Body of pancreas (tissue), 4 donors: ENCODE measurements at regions not wholly inside any gene's neighbourhood (a gene's known extent, or its start where the extent isn't known, plus 50 kb on each side); places are given as distances from the start of the nearest gene placed in this dataset.

ENCODE experiments used
- ATAC-seq: fragments of 150-250 bp; one replicate; pipeline ENCODE4 v1.9.1; 2016
- DNase-seq, 4 donors: peaks; one replicate each; pipeline ENCODE4 v3.0.0-alpha.2; 2019
- H3K27ac ChIP-seq, 4 donors: fragments of 200-600 bp; sonication (generic); 1 replicate in 3 of 4; 2 replicates in 1 of 4; pipeline versions ENCODE4 v1.5.1 to v1.6.1; 2016 to 2019; ENCODE audit warnings: mild to moderate bottlenecking in 1 of 4, mixed read lengths in 1 of 4, moderate library complexity in 1 of 4
- H3K27me3 ChIP-seq, 2 donors: fragments of 200-600 bp; sonication (generic); one replicate each; pipeline ENCODE4 v1.6.0; 2016; ENCODE audit warnings: mild to moderate bottlenecking in 1 of 2
- H3K36me3 ChIP-seq, 2 donors: fragments of 200-600 bp; sonication (generic); replicated peaks in 1 of 2; 2 replicates each; pipeline ENCODE4 v1.5.1; 2016; ENCODE audit warnings: low read depth in 2 of 2; ENCODE audit not compliant: insufficient read depth in 1 of 2
- H3K4me1 ChIP-seq: fragments of 200-600 bp; sonication (generic); one replicate; pipeline ENCODE4 v1.6.0; 2016
- H3K4me3 ChIP-seq, 2 donors: fragments of 200-600 bp; sonication (generic); 1 replicate in 1 of 2; 2 replicates in 1 of 2; pipeline ENCODE4 v1.5.1; 2016 to 2019
- H3K9me3 ChIP-seq, 3 donors: fragments of 200-600 bp; sonication (generic); 1 replicate in 2 of 3; 2 replicates in 1 of 3; pipeline ENCODE4 v1.5.1; 2016
- POLR2A ChIP-seq, 3 donors: fragments of 450-650 bp; IDR thresholded peaks; one replicate each; pipeline ENCODE4 v1.6.1; 2016; ENCODE audit warnings: antibody characterized with exemption in 3 of 3, mild to moderate bottlenecking in 2 of 3
- WGBS, 2 donors: methylation state at CpG; one replicate each; pipeline ENCODE4 v1.1.5; 2017; 5-methylcytosine and 5-hydroxymethylcytosine counted together
- intact Hi-C: fragments of 100-400 bp; cut with DNase I; formaldehyde crosslinking; loops from one replicate; pipeline ENCODE4 v1.15.1; 2023
- TF ChIP-seq, protein P1 (sequence below), 7 experiments: fragments of 450-650 bp in 4 of 7; fragments of 200-600 bp in 3 of 7; sonication (generic) in 3 of 7; IDR thresholded peaks; one replicate each; pipeline ENCODE4 v1.5.1; 2016 to 2019; ENCODE audit warnings: antibody characterized with exemption in 7 of 7

DNA sequence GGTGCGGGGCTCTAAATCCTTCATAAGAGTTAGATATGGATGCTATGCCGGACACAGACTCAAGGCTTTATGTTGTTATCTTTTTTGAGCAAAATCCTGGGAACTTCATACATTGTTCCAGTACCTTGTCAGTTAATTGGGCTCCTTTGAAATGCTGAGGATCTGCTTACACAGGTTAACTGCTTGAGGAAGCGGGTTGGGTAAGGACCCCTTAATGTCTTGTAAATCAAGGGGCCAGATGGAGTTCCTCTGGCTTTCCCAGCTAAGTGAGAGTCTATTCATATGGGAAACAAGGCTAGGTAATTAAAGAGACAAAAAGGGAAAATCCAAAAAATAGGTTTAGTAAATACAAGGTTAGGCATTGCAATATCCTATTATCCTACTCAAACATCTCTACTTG, 141.5 kb downstream of the OR2B2 start:
- no peak for DNase-seq

GRCh38 chr6:27768556-27768955, 143.6 kb downstream of the OR2B2 start:
- intact Hi-C loops = loop anchor here (10.0 kb wide), 1 partner anchor 244 kb away; no protein-coding TSS in a partner anchor
- 69 to 86% methylated on average over 1 of the region's 1 CpG for WGBS, 2 donors

More for the DNA sequence above, 141.5 kb downstream of the OR2B2 start:
- Histone ChIP-seq H3K36me3 (no peaks in the 10 kb centered on the region), H3K9me3 (no peaks in the 10 kb centered on the region), H3K4me1 (peaks cover 8% of the 10 kb centered on the region), H3K27me3 (no peaks in the 10 kb centered on the region), H3K4me3 (no peak overlapping the region), H3K27ac (no peak overlapping the region)
- WGBS, 2 donors = 67 to 69% methylated on average over 3 of the region's 3 CpGs
- TF ChIP-seq, protein P1, sequence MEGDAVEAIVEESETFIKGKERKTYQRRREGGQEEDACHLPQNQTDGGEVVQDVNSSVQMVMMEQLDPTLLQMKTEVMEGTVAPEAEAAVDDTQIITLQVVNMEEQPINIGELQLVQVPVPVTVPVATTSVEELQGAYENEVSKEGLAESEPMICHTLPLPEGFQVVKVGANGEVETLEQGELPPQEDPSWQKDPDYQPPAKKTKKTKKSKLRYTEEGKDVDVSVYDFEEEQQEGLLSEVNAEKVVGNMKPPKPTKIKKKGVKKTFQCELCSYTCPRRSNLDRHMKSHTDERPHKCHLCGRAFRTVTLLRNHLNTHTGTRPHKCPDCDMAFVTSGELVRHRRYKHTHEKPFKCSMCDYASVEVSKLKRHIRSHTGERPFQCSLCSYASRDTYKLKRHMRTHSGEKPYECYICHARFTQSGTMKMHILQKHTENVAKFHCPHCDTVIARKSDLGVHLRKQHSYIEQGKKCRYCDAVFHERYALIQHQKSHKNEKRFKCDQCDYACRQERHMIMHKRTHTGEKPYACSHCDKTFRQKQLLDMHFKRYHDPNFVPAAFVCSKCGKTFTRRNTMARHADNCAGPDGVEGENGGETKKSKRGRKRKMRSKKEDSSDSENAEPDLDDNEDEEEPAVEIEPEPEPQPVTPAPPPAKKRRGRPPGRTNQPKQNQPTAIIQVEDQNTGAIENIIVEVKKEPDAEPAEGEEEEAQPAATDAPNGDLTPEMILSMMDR (IDR thresholded peaks at IDR 0.05) = no peak
- no peak for TF ChIP-seq POLR2A (IDR thresholded peaks at IDR 0.05)
- intact Hi-C loops = loop anchor here (10.0 kb wide), 1 partner anchor 124 kb away; a partner anchor contains a TSS
- no peak for ATAC-seq

GRCh38 chr6:27767851-27768250, 144.3 kb downstream of the OR2B2 start:
- H3K27me3 ChIP-seq = no peaks in the 10 kb centered on the region
- intact Hi-C loops = loop anchor here (10.0 kb wide), 1 partner anchor 243 kb away; no protein-coding TSS in a partner anchor
- H3K4me1 ChIP-seq = peaks cover 8% of the 10 kb centered on the region

More at GRCh38 chr6:27768556-27768955, 143.6 kb downstream of the OR2B2 start:
- DNase-seq (no peak), ATAC-seq (no peak)
- H3K4me1 ChIP-seq = peaks cover 8% of the 10 kb centered on the region
- no peaks in the 10 kb centered on the region for H3K9me3 ChIP-seq
- H3K27me3 ChIP-seq = no peaks in the 10 kb centered on the region
- TF ChIP-seq, protein P1 (IDR thresholded peaks at IDR 0.05) = no peak
- no peak for TF ChIP-seq POLR2A (IDR thresholded peaks at IDR 0.05)
- H3K4me3 ChIP-seq = no peak overlapping the region
- no peaks in the 10 kb centered on the region for H3K36me3 ChIP-seq
- no peak overlapping the region for H3K27ac ChIP-seq

DNA sequence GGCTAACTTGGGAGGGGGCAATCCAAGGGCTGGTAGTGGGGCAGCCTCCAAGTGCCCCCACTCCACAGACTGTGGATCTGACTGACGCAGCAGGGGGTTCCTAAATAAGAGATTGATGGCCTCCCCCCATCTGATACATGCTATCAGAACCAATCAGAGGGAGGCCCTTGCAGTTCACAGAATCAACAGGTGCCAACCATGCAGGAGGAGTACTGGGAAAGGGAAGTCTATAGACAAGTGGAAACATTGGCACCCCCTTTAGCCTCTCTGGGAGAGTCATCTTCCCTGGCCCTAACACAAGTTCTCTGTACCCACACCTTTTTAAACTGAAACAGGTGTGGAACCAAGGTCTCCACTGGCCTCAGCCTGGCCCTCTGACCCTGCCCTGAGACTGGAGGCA, 145.8 kb downstream of the OR2B2 start:
- H3K9me3 ChIP-seq = no peaks in the 10 kb centered on the region
- H3K4me1 ChIP-seq = no peaks in the 10 kb centered on the region
- no peak overlapping the region for H3K4me3 ChIP-seq
- H3K27me3 ChIP-seq = no peaks in the 10 kb centered on the region
- ATAC-seq (no peak), DNase-seq (no peak)
- no peak for TF ChIP-seq POLR2A (IDR thresholded peaks at IDR 0.05)
- no peak overlapping the region for H3K27ac ChIP-seq
- WGBS, 2 donors = 87 to 100% methylated on average over 1 of the region's 1 CpG
- no peaks in the 10 kb centered on the region for H3K36me3 ChIP-seq
- intact Hi-C loops = loop anchor here (10.0 kb wide), 1 partner anchor 242 kb away; no protein-coding TSS in a partner anchor

More at GRCh38 chr6:27767851-27768250, 144.3 kb downstream of the OR2B2 start:
- Histone ChIP-seq H3K9me3 (no peaks in the 10 kb centered on the region), H3K27ac (no peak overlapping the region), H3K36me3 (no peaks in the 10 kb centered on the region), H3K4me3 (no peak overlapping the region)
- ATAC-seq (no peak), DNase-seq (no peak)
- WGBS, 2 donors = 56 to 63% methylated on average over 1 of the region's 1 CpG
- TF ChIP-seq, protein P1 (IDR thresholded peaks at IDR 0.05) = no peak
- TF ChIP-seq POLR2A (IDR thresholded peaks at IDR 0.05) = no peak

GRCh38 chr6:27765028-27765590, 147.1 kb downstream of the OR2B2 start:
- no peaks in the 10 kb centered on the region for H3K27me3 ChIP-seq
- H3K36me3 ChIP-seq = no peaks in the 10 kb centered on the region
- no peak overlapping the region for H3K4me3 ChIP-seq
- intact Hi-C loops = loop anchor here (10.0 kb wide), 1 partner anchor 240 kb away; no protein-coding TSS in a partner anchor
- no peaks in the 10 kb centered on the region for H3K9me3 ChIP-seq
- DNase-seq (no peak), ATAC-seq (no peak)
- H3K4me1 ChIP-seq = no peaks in the 10 kb centered on the region
- no peak overlapping the region for H3K27ac ChIP-seq
- no peak for TF ChIP-seq POLR2A (IDR thresholded peaks at IDR 0.05)
- TF ChIP-seq, protein P1 (IDR thresholded peaks at IDR 0.05) = no peak
